Hepatic stellate cell (primary cell): ENCODE measurements at regions not wholly inside any gene's neighbourhood (a gene's known extent, or its start where the extent isn't known, plus 50 kb on each side); places are given as distances from the start of the nearest gene placed in this dataset.
"Not testable (repeated sequence)": the region's sequence is repeated elsewhere in the genome, so short reads cannot be mapped to it uniquely, and the experiment has no call there.

Source experiments
- DNase-seq: peaks from one replicate; pipeline ENCODE4 v3.0.0; 2011; ENCODE audit warnings: low spot score

DNA sequence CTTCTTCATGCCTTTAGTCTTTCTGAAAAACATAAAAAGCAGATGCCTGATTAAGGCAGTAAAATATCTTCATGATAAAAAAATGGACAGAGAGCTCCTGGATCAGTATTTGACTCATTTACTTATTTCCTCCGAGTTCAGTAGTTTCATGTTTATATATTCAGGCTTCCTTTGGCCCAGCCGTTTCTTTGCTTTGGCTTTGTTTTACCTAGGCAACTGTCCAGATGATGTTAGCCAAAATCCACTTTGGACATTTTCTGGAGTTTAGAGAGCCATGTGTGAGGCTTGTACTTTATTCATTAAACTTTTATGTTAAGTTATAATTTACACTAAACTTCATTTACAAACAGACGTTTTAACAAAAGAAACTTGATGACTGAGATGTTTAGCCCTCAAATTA, 307.1 kb upstream of the RSPO3 start:
- no peak for DNase-seq

DNA sequence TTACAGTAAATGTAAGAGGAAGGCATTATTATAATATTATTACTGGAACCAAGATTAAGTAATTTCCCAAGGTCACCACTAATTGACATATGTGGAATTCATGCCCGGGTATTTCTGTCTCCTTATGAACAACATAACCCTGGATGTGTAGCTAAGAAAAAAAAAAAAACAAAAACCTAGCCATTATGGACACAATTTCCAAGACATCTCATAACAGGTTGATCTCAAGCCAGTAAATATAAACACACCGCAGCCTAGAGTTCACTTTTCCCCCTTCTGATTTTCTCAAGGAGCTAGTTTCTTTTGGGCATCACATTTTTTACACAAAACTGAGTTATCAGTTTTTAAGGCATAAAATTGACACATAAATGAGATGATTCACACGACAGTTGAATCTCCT, 306.5 kb upstream of the RSPO3 start:
- DNase-seq = no peak

DNA sequence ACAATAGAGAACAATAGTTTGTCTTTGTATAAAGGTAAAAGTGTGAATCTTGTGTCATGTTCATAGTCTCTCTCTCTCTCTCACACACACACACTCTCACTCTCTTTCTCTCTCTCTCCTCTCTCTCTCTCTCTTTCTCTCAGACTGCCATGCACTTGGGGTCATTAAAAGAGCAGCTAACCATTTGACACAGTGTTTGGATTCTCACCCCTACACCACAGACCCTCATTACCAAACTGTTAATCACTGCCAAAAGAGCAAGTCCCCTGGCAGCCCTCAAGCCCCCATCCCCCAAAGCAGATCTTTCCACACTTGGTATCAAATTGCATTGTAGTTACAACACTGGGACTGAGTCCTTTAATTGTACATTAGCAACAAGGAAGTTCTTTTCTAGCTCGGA, 305.8 kb upstream of the RSPO3 start:
- DNase-seq = no peak

DNA sequence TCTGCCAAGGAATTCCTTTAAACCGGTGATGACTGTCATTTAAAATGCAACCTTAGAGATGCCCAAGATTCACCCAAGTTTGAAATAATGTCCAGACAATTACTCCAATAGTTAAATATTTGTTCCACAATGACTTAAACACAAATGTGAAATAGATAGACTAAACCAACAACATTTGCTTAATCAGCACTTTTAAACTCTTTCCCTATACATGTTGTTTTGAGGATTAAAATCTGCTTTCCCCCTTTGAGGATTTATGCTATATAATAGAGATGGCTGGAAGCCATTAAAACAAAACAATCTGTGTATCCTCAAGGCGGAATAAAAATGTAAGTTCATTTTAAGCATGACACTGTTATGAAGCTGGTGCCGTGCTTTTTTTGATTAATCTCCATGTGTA, 297.8 kb upstream of the RSPO3 start:
- no peak for DNase-seq

DNA sequence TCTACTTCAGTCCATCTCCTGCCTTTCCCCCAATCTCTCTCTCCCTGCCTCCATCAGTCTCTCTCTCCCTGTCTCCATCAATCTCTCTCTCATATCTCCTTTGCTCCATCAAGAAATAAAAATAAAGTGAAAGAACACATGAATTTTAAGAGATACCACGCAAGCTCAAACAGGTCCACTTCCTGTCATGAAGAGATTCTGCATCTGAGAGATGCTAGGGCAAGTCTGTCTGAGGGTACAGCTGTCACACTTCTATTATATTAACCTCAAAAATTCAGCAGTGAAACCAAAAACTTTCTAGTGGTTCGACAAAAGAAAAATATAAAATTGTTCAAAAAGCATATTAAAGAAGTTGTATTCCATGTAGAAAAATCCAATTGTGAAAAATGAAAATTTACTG, 296.8 kb upstream of the RSPO3 start:
- no peak for DNase-seq

DNA sequence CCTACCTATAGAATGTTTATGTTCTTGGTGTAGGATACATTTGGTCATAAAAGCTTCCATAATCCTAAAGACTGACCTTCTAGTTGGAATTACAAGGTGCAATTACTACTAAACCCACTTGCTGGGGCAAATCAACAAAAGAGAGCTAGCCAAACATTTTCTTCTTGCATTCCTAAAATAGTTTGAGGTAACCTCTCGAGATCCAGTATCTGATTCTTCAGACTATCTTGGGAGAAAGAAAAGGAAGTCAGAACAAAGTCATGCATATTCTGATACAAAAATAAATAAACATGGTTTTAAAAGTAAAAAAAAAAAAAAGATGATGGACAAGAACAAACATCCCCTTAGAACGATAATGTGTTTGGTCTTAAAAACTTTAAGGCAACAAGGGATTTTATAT, 294.2 kb upstream of the RSPO3 start:
- no peak for DNase-seq

DNA sequence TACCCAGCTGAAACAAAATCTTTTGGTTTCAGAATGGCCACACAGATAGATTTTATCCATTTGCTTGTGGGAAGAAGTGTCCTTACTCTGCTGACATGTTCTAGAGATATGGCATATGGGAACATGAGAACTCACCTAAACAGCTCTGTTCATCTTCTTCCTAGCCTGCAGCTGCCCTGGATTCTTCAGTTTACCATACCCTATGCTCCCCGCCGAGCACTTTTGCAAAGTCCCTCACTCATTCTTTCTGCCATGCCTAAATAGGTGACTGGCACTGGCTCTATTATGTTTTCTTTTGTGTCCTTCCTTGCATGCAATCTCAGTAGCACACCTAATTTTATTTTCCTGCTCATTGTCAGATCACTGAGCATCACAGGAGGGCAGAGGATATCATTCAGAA, 293.7 kb upstream of the RSPO3 start:
- no peak for DNase-seq

DNA sequence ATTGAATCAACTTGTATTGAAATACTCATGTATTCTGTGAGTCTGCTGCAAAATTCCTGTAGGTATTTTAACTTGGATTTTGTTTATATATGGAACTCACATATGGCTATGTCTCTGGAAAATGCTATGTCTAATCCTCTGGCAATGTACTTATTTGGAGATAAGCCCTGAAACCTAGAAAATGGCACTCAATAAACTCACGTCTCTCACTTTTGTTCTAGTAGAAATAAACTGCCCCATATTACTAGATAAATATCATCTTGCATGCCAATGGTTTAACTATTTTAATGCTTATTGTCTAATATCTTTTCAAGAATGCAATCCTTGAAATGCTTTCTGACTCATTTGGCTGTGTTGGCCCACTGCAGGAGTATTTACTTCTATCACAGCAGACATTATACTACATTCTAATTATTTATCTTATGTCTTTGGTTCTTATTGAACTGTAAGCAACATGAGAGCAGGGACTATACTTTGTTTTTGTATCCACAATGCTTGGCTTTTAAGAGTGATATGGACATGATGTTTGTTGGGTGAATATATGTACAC, 292.2 kb upstream of the RSPO3 start:
- DNase-seq = no peak

DNA sequence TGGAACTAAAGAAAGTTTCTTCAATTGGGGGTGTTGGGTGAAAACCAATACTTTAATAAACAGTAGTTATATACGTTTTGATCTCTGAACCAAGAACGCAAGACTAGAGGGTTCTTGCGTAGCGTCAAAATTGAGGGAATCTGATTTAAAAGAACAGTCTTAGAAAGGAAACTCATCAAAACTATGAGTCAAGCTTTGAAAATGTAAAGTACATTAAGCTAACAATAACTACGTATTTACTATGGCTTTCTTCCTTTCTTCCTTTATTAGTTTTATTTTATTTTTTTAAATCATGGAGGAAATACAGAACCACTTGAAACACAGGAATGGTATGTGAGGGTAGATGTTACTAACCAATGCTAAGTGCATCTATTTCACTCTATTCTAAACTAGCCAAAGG, 287.0 kb upstream of the RSPO3 start:
- no peak for DNase-seq

DNA sequence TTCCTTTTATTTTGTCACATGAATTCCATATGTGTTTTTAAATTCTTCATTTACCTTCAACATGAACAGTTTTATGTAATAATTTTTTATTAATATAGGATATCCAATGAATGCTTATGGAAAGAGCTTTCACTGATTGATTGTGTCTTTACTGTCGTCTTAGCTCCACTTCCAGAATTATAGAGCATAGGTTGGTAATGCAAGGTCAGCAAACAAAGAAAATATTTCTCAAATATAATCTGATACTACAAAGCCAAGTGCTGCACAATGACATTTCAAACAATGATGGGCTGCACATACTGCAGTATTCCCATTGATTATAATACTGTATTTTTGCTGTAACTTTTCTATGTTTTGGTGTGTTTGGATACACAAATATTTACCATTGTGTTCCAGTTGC, 275.7 kb upstream of the RSPO3 start:
- DNase-seq = no peak

DNA sequence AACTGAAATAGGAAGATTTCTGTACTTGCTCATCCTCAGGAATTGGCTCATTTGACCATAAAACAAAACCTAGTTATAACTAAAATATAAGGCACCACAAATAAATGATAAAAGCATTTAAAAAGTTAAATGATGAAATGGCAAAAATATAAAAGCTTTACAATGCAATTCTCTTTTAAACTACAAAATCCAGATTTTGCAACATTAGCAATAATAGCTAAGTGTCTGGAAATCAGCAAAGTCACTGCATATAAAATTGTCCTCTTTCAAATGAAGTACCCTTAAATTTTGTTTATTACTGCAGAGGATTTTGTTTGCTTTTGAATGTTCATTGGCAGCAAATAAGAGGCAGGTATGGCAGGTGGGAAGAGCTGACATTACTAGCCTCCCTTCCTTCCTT, 270.4 kb upstream of the RSPO3 start:
- no peak for DNase-seq

DNA sequence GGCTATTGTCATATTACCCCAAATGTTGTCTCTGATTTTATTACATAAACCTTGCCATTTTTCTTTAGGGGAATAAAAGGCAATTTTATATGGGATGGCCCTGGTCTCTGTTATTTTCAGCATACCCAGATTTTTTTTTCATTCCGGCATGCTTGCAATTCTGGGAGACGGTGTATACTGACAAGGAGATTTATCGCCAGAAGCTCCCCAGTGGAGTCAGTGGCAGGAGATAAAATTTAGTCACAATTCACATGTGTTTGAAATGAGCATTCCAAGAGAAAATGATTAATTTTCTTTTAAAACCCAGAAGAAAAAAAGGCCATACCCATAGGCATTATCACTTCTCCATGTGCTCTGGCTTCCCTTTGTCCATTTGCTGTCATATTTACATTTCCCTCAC, 250.8 kb upstream of the RSPO3 start:
- no peak for DNase-seq

DNA sequence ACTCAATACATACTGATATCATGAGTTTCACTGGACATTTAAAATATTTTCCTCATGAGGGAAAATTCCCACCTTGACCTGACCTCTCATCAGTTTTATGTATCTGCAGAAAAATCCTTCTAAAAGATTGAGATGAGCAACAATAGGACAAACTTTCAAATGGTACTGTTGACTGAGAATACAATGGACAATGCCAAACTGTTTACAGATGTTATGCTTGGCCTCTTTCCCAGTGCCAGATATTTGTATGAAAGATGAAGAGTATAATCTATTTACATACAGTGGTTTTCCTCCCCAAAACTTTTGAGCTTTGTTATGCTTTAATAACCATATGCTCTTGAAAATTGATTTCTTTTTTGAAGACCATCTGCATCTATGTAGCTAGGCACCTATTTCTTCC, 245.1 kb upstream of the RSPO3 start:
- DNase-seq = no peak

DNA sequence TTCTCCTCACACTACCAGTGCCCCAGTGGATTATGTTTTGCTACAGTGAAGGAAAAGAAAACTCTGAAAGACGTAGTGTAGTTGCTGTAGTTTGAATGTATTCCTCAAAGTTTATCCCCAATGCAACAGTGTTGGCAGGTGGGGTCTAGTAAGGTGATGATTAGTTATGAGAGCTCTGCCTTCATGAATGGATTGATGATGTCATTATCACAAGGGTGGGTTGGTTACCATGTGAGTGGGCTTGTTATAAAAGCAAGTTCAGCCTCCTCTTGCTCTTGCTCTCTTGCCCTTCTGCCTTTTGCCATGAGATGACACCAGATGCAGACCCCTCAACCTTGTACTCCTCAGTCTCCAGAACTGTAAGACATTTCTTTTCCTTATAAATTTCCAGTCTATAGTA, 244.7 kb upstream of the RSPO3 start:
- no peak for DNase-seq

DNA sequence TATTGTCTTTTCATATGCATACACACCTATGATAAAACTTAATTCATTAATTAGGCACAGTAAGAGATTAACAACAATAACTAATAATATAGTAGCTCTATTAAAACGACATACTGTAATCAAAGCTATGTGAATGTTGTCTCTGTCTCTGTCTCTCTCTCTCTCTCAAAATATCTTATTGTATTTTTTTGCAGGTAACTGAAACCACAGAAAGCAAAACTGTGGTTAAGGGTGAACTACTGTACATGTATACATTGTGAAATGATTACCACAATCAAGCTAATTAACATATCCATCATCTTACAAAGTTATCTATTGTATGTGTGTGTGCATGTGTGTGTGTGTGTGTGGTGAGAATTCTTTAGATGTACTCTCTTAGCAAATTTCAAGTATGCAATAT, 242.0 kb upstream of the RSPO3 start:
- DNase-seq = no peak

DNA sequence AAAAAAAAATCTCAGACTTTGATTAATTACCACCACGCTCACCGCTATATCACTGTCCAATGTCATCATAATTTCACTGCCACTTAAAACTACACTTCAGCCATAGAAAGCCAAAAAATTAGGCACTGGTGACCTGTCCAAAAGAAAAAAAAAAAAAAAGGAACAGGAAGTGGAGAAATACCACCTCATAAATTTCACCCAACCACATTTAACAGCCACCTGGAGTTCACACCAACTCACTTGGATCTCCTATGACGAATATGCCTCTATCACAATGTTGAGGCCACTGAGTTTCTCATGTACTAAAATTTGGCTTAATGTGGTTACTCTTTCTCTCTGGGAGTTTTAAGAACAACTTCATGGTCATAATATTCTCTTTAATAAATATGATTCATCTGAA, 237.5 kb upstream of the RSPO3 start:
- DNase-seq = no peak

DNA sequence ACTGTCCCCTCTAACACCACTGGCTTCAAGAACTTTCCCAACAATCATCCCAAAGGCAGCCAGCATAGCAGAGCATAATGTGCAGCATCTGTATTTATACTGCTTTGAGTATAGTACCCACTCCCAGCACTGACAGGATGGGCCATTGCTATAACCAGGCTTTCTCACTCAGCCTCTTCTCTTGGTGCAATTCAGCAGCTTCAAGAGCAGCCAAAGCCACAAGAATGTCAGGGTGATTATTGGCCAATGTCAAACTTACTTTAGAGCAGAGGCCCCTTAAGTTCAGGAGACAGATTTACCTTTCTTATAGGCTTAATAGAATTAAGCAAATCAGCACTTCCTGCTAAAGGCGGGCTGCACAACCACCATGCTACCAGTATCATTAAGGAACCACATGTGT, 232.4 kb upstream of the RSPO3 start:
- DNase-seq = no peak

DNA sequence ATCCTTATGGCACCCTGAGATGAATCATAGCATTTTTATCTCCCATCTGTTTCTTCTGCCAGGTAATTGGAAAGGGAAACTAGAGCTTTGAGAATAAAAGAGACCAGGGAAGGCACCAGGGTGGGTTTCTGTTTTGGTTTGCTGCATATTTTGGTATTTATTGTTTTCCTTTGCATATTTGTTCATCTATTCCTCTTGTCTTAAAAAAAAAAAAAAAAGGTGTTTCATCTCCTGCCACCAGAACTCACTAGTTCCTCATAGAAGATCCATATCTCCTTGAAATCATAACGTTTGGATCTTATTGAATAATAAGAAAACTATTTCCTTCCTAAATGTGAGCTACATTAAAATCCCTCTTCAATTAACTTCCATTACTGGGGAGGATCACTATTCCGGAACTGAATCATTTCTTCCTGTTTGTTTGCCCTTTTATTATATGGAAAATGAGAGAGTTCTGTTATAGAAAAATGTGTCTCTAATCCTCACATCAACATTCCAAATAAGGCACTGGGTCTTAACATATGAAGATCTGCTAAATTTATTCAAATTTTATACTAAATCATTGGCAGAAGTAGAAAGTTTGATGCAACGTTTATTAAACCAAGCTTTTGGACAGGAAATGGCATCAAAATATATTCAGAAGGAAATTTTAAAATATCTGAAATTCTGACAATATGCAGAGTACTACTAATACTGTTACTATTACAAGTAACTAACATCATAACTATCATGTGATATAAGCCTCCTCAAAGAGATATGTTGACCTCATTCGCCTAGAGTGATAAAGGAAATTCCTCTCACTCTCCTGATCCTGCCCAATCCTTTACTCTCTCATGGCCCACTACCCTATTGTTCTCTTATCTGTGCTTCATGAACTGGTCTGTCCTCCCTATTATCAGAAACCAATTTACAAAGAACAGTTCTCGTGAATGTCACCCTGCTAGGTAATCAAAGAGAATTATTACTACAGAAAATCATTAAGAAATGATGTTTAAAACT, 229.4 kb upstream of the RSPO3 start:
- no peak for DNase-seq

DNA sequence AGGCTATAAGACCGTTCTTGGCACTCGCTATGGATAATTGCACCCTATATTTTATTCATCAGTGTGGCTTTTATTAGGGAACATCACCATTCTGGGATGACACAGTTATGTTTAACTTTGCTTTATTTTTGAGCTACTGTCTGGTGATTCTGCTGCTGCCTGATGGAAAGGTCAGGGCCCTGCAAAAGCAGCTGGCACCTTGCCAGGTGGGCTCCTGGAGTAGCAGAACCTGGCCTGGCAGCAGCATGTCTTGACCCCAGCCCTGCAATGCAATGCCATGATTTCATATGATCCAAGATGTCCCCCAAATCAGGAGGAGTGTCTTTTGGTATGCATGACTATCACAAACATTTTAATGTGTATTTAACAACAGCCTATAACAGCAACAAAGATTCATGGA, 228.4 kb upstream of the RSPO3 start:
- DNase-seq = no peak

DNA sequence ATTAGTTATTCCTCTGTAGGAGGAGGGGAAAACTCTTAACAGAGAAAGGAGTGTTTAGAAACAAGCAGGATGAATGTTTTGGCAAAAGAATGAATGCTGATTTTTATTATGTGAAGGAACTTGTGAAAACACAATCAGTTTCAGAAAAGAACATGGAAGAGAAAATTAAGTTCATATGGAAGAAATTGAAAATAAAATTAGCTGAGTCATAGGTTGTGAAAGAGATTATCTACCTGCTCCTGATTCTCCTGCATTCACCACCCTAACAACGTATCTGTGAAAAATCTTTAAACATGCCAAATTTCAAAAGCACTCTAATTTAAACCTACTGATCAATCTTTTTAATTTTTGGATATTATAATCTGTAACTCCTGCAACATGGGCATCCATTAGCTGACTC, 227.3 kb upstream of the RSPO3 start:
- DNase-seq = no peak

DNA sequence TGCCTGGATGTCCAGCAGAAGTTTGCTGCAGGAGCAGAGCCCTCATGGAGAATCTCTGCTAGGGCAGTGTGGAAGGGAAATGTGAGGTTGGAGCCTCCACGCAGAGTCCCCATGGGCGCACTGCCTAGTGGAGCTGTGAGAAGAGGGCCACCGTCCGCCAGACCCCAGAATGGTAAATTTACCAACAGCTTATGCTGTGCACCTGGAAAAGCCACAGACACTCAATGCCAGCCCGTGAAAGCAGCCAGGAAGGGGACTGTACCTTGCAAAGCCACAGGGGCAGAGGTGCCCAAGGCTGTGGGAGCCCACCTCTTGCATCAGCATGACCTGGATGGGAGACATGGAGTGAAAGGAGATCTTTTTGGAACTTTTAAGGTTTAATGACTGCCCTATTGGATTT, 225.6 kb upstream of the RSPO3 start:
- not testable (repeated sequence) for DNase-seq

DNA sequence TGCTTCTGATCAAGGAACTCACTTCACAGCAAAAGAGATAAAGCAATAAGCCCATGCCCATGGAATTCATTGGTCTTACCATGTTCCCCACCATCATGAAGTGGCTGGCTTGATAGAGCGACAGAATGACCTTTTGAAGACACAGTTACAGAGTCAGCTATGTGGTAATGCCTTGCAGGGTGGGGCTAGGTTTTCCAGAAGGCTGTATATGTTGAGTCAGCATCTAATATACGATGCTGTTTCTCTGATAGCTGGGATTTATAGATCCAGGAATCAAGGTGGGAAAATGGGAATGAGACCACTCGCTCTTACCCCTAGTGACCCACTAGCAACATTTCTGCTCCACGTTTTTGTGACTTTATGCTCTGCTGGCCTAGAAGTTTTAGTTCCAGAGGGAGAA, 220.7 kb upstream of the RSPO3 start:
- no peak for DNase-seq

DNA sequence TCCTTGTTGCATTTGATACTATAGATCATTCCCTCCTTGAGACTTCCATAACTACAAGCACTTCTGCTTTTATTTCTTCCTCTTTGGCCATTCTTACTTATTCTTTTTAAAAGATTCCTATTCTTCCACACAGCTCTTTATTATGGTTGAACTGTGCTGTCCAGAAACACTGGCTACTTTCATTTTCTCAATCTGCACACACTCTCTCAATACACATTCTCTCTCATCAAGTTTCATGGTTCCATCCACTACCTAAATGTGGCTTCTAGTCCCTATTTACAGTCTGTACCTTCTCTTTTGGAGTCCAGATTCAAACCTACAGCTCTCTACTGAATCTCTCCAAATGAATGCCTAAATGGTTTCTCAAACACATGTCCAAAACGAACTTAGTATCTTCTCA, 214.3 kb upstream of the RSPO3 start:
- DNase-seq = no peak

DNA sequence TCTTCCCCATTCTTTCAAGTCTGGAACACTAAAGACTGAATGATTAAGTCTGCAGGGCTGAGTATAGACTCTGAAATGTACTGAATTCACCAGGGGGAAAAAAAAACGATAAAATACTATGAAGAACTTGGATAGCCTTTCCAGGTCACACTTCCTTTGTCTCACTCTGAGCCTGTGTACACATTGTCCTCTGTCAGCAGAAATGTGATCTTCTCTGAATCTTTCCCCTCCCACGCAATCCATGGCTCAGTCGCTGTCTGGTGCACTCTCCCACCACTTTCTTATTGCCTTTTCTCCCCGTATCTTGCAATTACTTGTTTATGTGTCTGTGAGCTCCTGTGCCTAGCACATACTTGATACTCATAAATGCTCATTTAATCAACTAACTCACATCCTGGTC, 212.6 kb upstream of the RSPO3 start:
- no peak for DNase-seq
